T-helper 17 cell (primary cell): ENCODE measurements at regions not wholly inside any gene's neighbourhood (a gene's known extent, or its start where the extent isn't known, plus 50 kb on each side); places are given as distances from the start of the nearest gene placed in this dataset.

Source experiments
- ATAC-seq: fragments of 150-1000 bp; cut with Tn5 transposase; 2 replicates; pipeline ENCODE4 v1.10.0; 2021; ENCODE audit warnings: mild to moderate bottlenecking, moderate library complexity
- DNase-seq, 3 donors: peaks; one replicate each; pipeline versions ENCODE4 v3.0.0 to v3.0.0-alpha.2; 2020 to 2021
- H3K9me3 ChIP-seq: one replicate; pipeline ENCODE4 v1.7.0; 2013; ENCODE audit warnings: low read length, mild to moderate bottlenecking; ENCODE audit not compliant: control insufficient read depth, poor library complexity, severe bottlenecking
- H3K27ac Mint-ChIP-seq: one replicate; pipeline ENCODE4 v1.8.0; 2022; ENCODE audit warnings: mild to moderate bottlenecking, moderate library complexity, mixed read lengths
- H3K27me3 Mint-ChIP-seq: one replicate; pipeline ENCODE4 v1.8.0; 2022; ENCODE audit warnings: mixed read lengths
- H3K36me3 Mint-ChIP-seq: one replicate; pipeline ENCODE4 v1.8.0; 2022; ENCODE audit warnings: low read depth, mixed read lengths
- H3K4me1 Mint-ChIP-seq: one replicate; pipeline ENCODE4 v1.8.0; 2022; ENCODE audit warnings: mild to moderate bottlenecking, mixed read lengths
- H3K4me3 Mint-ChIP-seq: one replicate; pipeline ENCODE4 v1.8.0; 2022; ENCODE audit warnings: mild to moderate bottlenecking, moderate library complexity, mixed read lengths

- no peak for DNase-seq
- no peaks in the 10 kb centered on the region for H3K27me3 Mint-ChIP-seq
- H3K9me3 ChIP-seq: no peaks in the 10 kb centered on the region
- ATAC-seq: no peak
- H3K4me3 Mint-ChIP-seq: no peak overlapping the region
- H3K4me1 Mint-ChIP-seq: peaks cover 3% of the 10 kb centered on the region
- H3K27ac Mint-ChIP-seq: no peak overlapping the region
- H3K36me3 Mint-ChIP-seq: no peaks in the 10 kb centered on the region
Measured at GRCh38 chr1:90344963-90345730, 350.2 kb downstream of the ZNF326 start.

- Mint-ChIP-seq H3K4me1 (peaks cover 5% of the 10 kb centered on the region), H3K27ac (no peak overlapping the region), H3K27me3 (no peaks in the 10 kb centered on the region), H3K4me3 (no peak overlapping the region), H3K36me3 (no peaks in the 10 kb centered on the region)
- no peaks in the 10 kb centered on the region for H3K9me3 ChIP-seq
- DNase-seq (no peak), ATAC-seq (no peak)
Measured at GRCh38 chr1:90341516-90341915, 346.6 kb downstream of the ZNF326 start.

DNA sequence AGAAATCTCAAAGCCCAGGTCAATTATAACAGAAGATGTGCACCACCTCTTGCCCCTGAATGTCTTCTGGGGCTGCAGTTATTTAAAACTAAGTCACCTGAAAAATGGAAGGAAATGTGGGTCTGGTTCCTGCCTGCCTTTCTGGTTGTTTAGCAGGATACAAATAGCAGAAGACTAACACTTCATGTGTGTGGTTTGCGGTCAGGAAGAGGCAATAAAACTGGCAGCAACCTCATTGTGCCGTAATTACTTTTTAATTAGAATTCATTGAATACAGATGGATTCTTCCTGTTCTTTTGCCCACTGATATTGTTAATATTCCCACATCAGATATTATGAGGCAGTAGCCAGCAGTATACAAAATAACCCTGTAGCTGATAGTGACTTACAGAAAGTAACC, 345.7 kb downstream of the ZNF326 start:
- Mint-ChIP-seq H3K27me3 (no peaks in the 10 kb centered on the region), H3K36me3 (no peaks in the 10 kb centered on the region), H3K4me1 (peaks cover 5% of the 10 kb centered on the region), H3K27ac (no peak overlapping the region), H3K4me3 (peak overlapping the region; percentile 25)
- no peak for ATAC-seq
- H3K9me3 ChIP-seq: no peaks in the 10 kb centered on the region
- no peak for DNase-seq

DNA sequence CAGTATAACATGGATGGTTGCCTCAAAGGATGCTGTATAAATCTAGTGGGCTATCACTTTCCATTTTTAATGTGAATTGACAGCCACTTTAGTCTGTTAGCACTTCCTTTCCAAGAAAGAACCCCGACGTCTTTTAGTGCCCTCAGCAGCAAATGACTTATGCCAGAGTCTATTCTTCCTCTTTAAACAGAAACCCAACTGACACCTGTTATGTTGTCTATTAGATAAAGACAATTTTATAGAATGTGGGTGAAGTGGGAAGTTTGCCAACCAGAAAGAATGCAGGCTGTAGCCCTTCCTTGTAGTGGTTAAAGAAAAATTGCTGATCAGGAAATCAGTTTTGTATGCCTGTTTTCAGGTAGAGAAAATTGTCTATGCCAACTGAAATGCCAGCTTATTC, 344.9 kb downstream of the ZNF326 start:
- no peaks in the 10 kb centered on the region for H3K9me3 ChIP-seq
- no peak overlapping the region for H3K4me3 Mint-ChIP-seq
- ATAC-seq (no peak), DNase-seq (no peak)
- H3K4me1 Mint-ChIP-seq: peaks cover 5% of the 10 kb centered on the region
- H3K27ac Mint-ChIP-seq: no peak overlapping the region
- no peaks in the 10 kb centered on the region for H3K27me3 Mint-ChIP-seq
- no peaks in the 10 kb centered on the region for H3K36me3 Mint-ChIP-seq

DNA sequence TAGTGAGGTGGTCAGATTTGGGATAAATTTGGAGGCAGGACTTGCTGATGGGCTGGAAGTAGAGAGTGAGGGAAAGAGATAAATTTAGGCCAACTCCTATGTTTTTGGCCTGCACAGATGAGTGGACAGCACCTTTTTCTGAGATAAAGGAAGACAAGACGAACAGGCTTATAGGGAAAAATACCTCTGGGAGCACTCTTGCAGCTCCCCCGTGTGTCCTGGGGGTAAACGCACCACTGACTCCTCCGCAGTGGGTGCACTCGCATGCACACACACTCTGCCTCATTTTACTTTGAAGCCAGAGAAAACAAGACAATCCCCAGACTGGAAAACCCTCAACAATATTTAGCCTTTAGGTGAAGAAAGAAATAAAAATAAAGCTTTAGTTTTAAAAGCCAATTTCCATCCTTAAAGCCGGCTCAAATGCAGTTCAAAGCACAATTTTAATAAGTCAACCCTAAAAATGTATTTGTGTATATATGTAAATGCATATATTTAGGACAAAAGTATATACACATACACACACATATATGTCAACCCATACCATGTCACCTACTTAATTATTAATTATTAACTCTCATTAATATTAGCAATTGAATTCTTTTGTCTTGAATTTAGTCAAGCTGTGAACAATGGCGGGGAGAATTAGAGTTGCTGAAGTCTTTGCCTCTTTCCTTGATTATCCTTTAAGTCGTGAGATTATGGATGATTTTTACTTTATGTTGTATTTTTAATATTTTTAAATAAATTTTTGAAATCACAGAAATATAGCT, 341.8 kb downstream of the ZNF326 start:
- H3K36me3 Mint-ChIP-seq: no peaks in the 10 kb centered on the region

GRCh38 chr1:90335558-90335957, 340.6 kb downstream of the ZNF326 start:
- peaks cover 5% of the 10 kb centered on the region for H3K4me1 Mint-ChIP-seq

More for the DNA sequence above, 341.8 kb downstream of the ZNF326 start:
- DNase-seq (no peak), ATAC-seq (no peak)
- peaks cover 5% of the 10 kb centered on the region for H3K4me1 Mint-ChIP-seq
- no peaks in the 10 kb centered on the region for H3K9me3 ChIP-seq
- no peak overlapping the region for H3K4me3 Mint-ChIP-seq
- no peaks in the 10 kb centered on the region for H3K27me3 Mint-ChIP-seq
- no peak overlapping the region for H3K27ac Mint-ChIP-seq

DNA sequence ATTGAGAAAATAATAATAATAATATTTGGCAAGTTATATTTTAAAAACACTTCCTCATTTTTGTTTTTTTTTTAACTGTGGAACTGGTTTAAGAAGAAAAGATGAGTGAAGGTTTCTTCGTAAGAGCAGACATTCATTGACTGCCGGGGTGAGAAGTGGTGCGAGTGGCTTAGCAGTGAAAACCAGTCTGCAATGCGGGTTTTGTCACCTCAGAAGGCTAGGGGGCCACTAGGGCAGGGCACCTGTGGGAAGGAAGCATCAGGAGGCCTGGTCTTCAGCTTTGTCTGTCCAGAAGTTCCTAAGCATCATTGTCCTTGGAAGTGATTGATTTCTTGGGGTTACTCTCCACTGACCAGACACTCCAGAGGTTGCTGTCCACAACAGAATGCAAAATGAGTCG, 339.2 kb downstream of the ZNF326 start:
- Mint-ChIP-seq H3K27me3 (no peaks in the 10 kb centered on the region), H3K27ac (no peak overlapping the region), H3K36me3 (no peaks in the 10 kb centered on the region), H3K4me1 (peaks cover 2% of the 10 kb centered on the region), H3K4me3 (no peak overlapping the region)
- ATAC-seq (no peak), DNase-seq (no peak)
- H3K9me3 ChIP-seq: no peaks in the 10 kb centered on the region

More at GRCh38 chr1:90335558-90335957, 340.6 kb downstream of the ZNF326 start:
- no peaks in the 10 kb centered on the region for H3K9me3 ChIP-seq
- DNase-seq (no peak), ATAC-seq (no peak)
- H3K27ac Mint-ChIP-seq: no peak overlapping the region
- no peak overlapping the region for H3K4me3 Mint-ChIP-seq
- no peaks in the 10 kb centered on the region for H3K36me3 Mint-ChIP-seq
- no peaks in the 10 kb centered on the region for H3K27me3 Mint-ChIP-seq

DNA sequence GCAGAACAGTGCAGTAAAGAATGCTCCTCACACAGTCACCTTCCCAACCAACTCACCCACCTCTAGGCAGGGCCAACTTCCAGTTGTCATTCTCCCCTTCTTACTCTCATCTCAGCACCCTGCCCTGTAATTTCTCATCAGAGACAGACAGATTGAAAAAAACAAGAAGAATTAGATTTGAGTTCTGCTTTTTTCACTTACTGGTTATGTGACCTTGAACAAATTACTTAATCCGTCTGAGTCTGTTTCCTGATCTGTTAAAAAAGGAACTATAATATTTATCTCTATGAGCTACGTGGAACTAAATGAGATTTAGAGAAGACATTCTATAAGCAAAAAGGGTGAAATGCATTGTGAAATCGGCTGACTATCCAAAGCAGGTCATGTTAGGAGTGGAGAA, 330.3 kb downstream of the ZNF326 start:
- Mint-ChIP-seq H3K27ac (no peak overlapping the region), H3K36me3 (no peaks in the 10 kb centered on the region), H3K4me3 (no peak overlapping the region), H3K27me3 (peaks cover 33% of the 10 kb centered on the region), H3K4me1 (no peaks in the 10 kb centered on the region)
- no peaks in the 10 kb centered on the region for H3K9me3 ChIP-seq
- DNase-seq (no peak), ATAC-seq (peak; percentile 14)

DNA sequence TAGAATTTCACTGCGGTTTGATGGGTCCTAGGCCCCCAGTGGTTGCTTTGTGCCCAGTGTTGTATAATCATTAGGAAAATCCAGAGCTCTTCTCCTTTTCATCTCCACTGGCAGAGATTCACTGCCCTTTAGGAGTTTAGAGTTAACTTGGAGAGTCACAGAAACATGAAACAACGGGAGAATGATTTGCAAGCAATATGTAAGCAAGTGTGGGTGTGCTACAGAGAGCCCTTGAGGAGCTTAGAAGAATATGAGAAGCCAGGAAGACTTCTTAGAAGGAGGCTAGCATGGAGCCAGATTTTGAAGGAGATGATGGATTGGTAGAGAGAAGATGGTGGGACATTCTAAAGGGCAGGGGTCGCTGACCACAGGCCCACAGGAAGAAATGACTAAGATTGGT, 327.3 kb downstream of the ZNF326 start:
- no peaks in the 10 kb centered on the region for H3K9me3 ChIP-seq
- no peaks in the 10 kb centered on the region for H3K36me3 Mint-ChIP-seq
- no peak for DNase-seq
- H3K4me1 Mint-ChIP-seq: no peaks in the 10 kb centered on the region
- peaks cover 30% of the 10 kb centered on the region for H3K27me3 Mint-ChIP-seq
- no peak overlapping the region for H3K4me3 Mint-ChIP-seq
- no peak overlapping the region for H3K27ac Mint-ChIP-seq
- no peak for ATAC-seq

- ATAC-seq (no peak), DNase-seq (no peak)
- peaks cover 17% of the 10 kb centered on the region for H3K27me3 Mint-ChIP-seq
- H3K9me3 ChIP-seq: no peaks in the 10 kb centered on the region
- H3K4me3 Mint-ChIP-seq: no peak overlapping the region
- H3K36me3 Mint-ChIP-seq: no peaks in the 10 kb centered on the region
- no peaks in the 10 kb centered on the region for H3K4me1 Mint-ChIP-seq
- H3K27ac Mint-ChIP-seq: no peak overlapping the region
Measured at GRCh38 chr1:90319918-90320317, 325.0 kb downstream of the ZNF326 start.

- DNase-seq (no peak), ATAC-seq (no peak)
- H3K9me3 ChIP-seq: no peaks in the 10 kb centered on the region
- H3K4me3 Mint-ChIP-seq: no peak overlapping the region
- H3K4me1 Mint-ChIP-seq: no peaks in the 10 kb centered on the region
- H3K27me3 Mint-ChIP-seq: peaks cover 15% of the 10 kb centered on the region
- H3K36me3 Mint-ChIP-seq: no peaks in the 10 kb centered on the region
- no peak overlapping the region for H3K27ac Mint-ChIP-seq
Measured at GRCh38 chr1:90318431-90318830, 323.5 kb downstream of the ZNF326 start.

DNA sequence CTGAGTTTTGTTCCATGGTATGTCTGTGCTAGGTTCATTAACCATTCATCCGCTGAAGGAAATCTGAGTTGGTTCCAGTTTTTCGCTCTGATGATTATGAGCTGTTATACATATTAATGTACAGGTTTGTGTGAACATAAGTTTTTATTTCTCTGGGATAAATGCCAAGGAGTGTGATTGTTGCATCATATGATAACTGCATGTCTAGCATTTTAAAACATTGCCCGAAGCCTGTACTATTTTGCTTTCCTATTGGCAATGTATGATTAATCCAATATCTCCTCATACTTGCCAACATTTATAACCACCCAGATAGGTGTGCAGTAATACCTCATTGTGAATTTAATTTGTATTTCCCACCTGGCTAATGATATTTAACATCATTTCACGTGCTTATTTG, 322.7 kb downstream of the ZNF326 start:
- Mint-ChIP-seq H3K27me3 (peaks cover 15% of the 10 kb centered on the region), H3K4me3 (no peak overlapping the region), H3K36me3 (no peaks in the 10 kb centered on the region), H3K27ac (no peak overlapping the region), H3K4me1 (no peaks in the 10 kb centered on the region)
- no peaks in the 10 kb centered on the region for H3K9me3 ChIP-seq
- DNase-seq: no peak
- no peak for ATAC-seq

GRCh38 chr1:90314533-90314932, 319.6 kb downstream of the ZNF326 start:
- H3K27me3 Mint-ChIP-seq: no peaks in the 10 kb centered on the region
- H3K27ac Mint-ChIP-seq: no peak overlapping the region
- no peak for DNase-seq
- H3K36me3 Mint-ChIP-seq: no peaks in the 10 kb centered on the region
- H3K4me3 Mint-ChIP-seq: no peak overlapping the region
- H3K4me1 Mint-ChIP-seq: no peaks in the 10 kb centered on the region
- no peaks in the 10 kb centered on the region for H3K9me3 ChIP-seq
- ATAC-seq: no peak

- Mint-ChIP-seq H3K4me3 (no peak overlapping the region), H3K27ac (no peak overlapping the region), H3K27me3 (no peaks in the 10 kb centered on the region), H3K4me1 (no peaks in the 10 kb centered on the region), H3K36me3 (no peaks in the 10 kb centered on the region)
- no peaks in the 10 kb centered on the region for H3K9me3 ChIP-seq
- no peak for DNase-seq
- ATAC-seq: no peak
Measured at GRCh38 chr1:90313778-90314177, 318.9 kb downstream of the ZNF326 start.
